Activated CD8-positive, alpha-beta T cell treated with anti-CD3 and anti-CD28 coated beads for 36 hours (primary cell): ENCODE measurements at regions not wholly inside any gene's neighbourhood (a gene's known extent, or its start where the extent isn't known, plus 50 kb on each side); places are given as distances from the start of the nearest gene placed in this dataset.

Source experiments
- ATAC-seq: fragments of 200-7000 bp; cut with Tn5 transposase; one replicate; pipeline ENCODE4 v1.10.0; 2021; ENCODE audit warnings: mild to moderate bottlenecking, moderate library complexity
- CTCF ChIA-PET: fragments of 350-600 bp; sonication (Branson Sonifier 250); formaldehyde crosslinking; loops from one replicate; lab custom pipeline; 2021; ENCODE audit warnings: antibody characterized with exemption; lab: Charles Lee
- POLR2A ChIA-PET: fragments of 350-600 bp; sonication (Branson Sonifier 250); formaldehyde crosslinking; loops from one replicate; lab custom pipeline; 2021; ENCODE audit warnings: antibody characterized with exemption; lab: Charles Lee
- DNase-seq: peaks from one replicate; pipeline ENCODE4 v3.0.0-alpha.2; 2020
- H3K27ac Mint-ChIP-seq: one replicate; pipeline ENCODE4 v1.8.0; 2021; ENCODE audit warnings: mild to moderate bottlenecking, mixed read lengths
- H3K27me3 Mint-ChIP-seq: one replicate; pipeline ENCODE4 v1.8.0; 2021; ENCODE audit warnings: mixed read lengths
- H3K36me3 Mint-ChIP-seq: one replicate; pipeline ENCODE4 v1.8.0; 2021; ENCODE audit warnings: low read depth, mixed read lengths
- H3K4me1 Mint-ChIP-seq: one replicate; pipeline ENCODE4 v1.8.0; 2021; ENCODE audit warnings: low read depth, mixed read lengths
- H3K4me3 Mint-ChIP-seq: one replicate; pipeline ENCODE4 v1.8.0; 2021; ENCODE audit warnings: mild to moderate bottlenecking, moderate library complexity, mixed read lengths
- H3K9me3 Mint-ChIP-seq: one replicate; pipeline ENCODE4 v1.8.0; 2021; ENCODE audit warnings: mixed read lengths
- CTCF ChIP-seq: fragments of 200-600 bp; IDR thresholded peaks from one replicate; pipeline ENCODE4 v1.8.0; 2022; ENCODE audit warnings: antibody characterized with exemption, mild to moderate bottlenecking
- intact Hi-C: fragments of 100-400 bp; cut with micrococcal nuclease; formaldehyde crosslinking; loops from one replicate; pipeline ENCODE4 v1.10.0; 2022

GRCh38 chr5:39668980-39669379, 244.2 kb upstream of the DAB2 start:
- DNase-seq (no peak), ATAC-seq (no peak)
- no peaks in the 10 kb centered on the region for H3K36me3 Mint-ChIP-seq
- peaks cover 2% of the 10 kb centered on the region for H3K27me3 Mint-ChIP-seq
- intact Hi-C loops, result no loop called here
- ChIA-PET CTCF (interaction anchor here (1.4 to 1.5 kb wide), 2 partner anchors 18 to 70 kb away, joined by 3 read pairs; no protein-coding TSS in a partner anchor), POLR2A (no interaction called here)
- H3K4me1 Mint-ChIP-seq, result no peaks in the 10 kb centered on the region
- H3K27ac Mint-ChIP-seq, result no peak overlapping the region
- no peak for TF ChIP-seq CTCF
- no peaks in the 10 kb centered on the region for H3K9me3 Mint-ChIP-seq
- no peak overlapping the region for H3K4me3 Mint-ChIP-seq

- Mint-ChIP-seq H3K4me1 (peaks cover 5% of the 10 kb centered on the region), H3K36me3 (no peaks in the 10 kb centered on the region), H3K9me3 (no peaks in the 10 kb centered on the region), H3K27me3 (no peaks in the 10 kb centered on the region), H3K27ac (no peak overlapping the region), H3K4me3 (no peak overlapping the region)
- CTCF ChIA-PET, result no interaction called here
- DNase-seq, result no peak
- no peak for ATAC-seq
- no peak for TF ChIP-seq CTCF
- POLR2A ChIA-PET, result no interaction called here
- intact Hi-C loops, result no loop called here
These were observed 240.5 kb upstream of the DAB2 start for GRCh38 chr5:39665328-39665727.

- ChIA-PET CTCF (no interaction called here), POLR2A (no interaction called here)
- no peak for TF ChIP-seq CTCF
- ATAC-seq, result no peak
- no peaks in the 10 kb centered on the region for H3K9me3 Mint-ChIP-seq
- no peaks in the 10 kb centered on the region for H3K36me3 Mint-ChIP-seq
- peaks cover 17% of the 10 kb centered on the region for H3K4me1 Mint-ChIP-seq
- H3K27me3 Mint-ChIP-seq, result no peaks in the 10 kb centered on the region
- DNase-seq, result no peak
- intact Hi-C loops, result no loop called here
- no peak overlapping the region for H3K4me3 Mint-ChIP-seq
- no peak overlapping the region for H3K27ac Mint-ChIP-seq
These were observed 238.2 kb upstream of the DAB2 start for GRCh38 chr5:39662945-39663344.

GRCh38 chr5:39661026-39661779, 236.4 kb upstream of the DAB2 start:
- no peaks in the 10 kb centered on the region for H3K36me3 Mint-ChIP-seq
- no peak overlapping the region for H3K27ac Mint-ChIP-seq
- intact Hi-C loops, result no loop called here
- ATAC-seq (no peak), DNase-seq (no peak)
- H3K27me3 Mint-ChIP-seq, result peaks cover 5% of the 10 kb centered on the region
- no peaks in the 10 kb centered on the region for H3K9me3 Mint-ChIP-seq
- no peak for TF ChIP-seq CTCF
- H3K4me3 Mint-ChIP-seq, result no peak overlapping the region
- CTCF ChIA-PET, result no interaction called here
- peaks cover 28% of the 10 kb centered on the region for H3K4me1 Mint-ChIP-seq
- POLR2A ChIA-PET, result no interaction called here

- DNase-seq (no peak), ATAC-seq (no peak)
- Mint-ChIP-seq H3K4me3 (no peak overlapping the region), H3K9me3 (no peaks in the 10 kb centered on the region), H3K27me3 (peaks cover 10% of the 10 kb centered on the region), H3K27ac (no peak overlapping the region), H3K4me1 (peaks cover 28% of the 10 kb centered on the region), H3K36me3 (no peaks in the 10 kb centered on the region)
- ChIA-PET CTCF (no interaction called here), POLR2A (no interaction called here)
- TF ChIP-seq CTCF, result no peak
- intact Hi-C loops, result no loop called here
These were observed 235.2 kb upstream of the DAB2 start for GRCh38 chr5:39660020-39660419.
